ENCODE measurements at regions not wholly inside any gene's neighbourhood (a gene's known extent, or its start where the extent isn't known, plus 50 kb on each side); places are given as distances from the start of the nearest gene placed in this dataset.

DNA sequence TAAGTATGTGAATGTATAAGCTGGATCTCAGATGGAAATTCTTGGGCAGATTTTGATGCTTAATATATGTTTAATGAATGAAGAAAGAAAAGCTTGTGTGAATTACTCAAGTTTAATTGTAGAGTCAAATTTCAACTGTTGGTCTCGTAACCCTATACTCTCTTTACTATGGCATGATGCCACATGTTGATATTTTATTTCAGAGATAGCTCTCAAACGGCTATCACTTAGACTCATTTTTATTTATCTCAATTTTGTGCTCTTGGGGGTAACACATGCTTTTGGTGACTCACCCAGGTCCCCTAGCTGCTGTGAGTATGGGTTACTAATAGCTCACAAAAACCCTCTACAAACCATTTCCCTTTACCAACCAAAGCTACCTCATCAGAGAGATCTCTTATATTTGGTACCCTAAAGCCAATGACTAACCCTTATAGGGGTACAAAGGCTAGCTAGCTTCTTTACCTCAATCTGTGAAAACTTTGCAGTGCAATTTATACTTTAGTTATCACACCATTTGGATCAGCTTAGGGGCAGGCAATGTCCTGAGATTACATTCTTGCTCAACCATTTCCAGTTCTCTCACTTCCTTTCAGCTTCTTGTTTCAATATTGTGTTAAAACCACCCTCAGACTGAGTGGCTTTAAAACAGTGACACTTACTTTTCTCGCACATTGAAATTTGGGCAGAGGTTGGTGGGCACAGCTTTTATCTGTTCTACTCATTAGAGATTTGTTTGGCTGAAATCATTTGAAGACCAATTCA lies 240.3 kb downstream of the CDH7 start:
- TF ChIP-seq CTCF (IDR thresholded peaks at IDR 0.05; ENCODE audit: insufficient read depth, low read length) (no peak), POLR2AphosphoS5 (IDR thresholded peaks at IDR 0.05; ENCODE audit: low read depth) (no peak), SPI1 (IDR thresholded peaks at IDR 0.05; ENCODE audit: borderline replicate concordance, low read depth) (no peak), GABPA (IDR thresholded peaks at IDR 0.05; ENCODE audit: low read depth) (no peak), REST (IDR thresholded peaks at IDR 0.05; ENCODE audit: insufficient replicate concordance, low read depth) (no peak)

Measured in HL-60 (cell line).